ENCODE measurements at regions not wholly inside any gene's neighbourhood (a gene's known extent, or its start where the extent isn't known, plus 50 kb on each side); places are given as distances from the start of the nearest gene placed in this dataset.

GRCh38 chr7:81331061-81332018, 412.5 kb upstream of the SEMA3C start:
- no peaks in the 10 kb centered on the region for H3K36me3 ChIP-seq (ENCODE audit: control insufficient read depth, insufficient read depth, low read length)
- no peak overlapping the region for H3K4me3 ChIP-seq (ENCODE audit: low read length)
- no CpG with 5 or more reads among the region's 1 CpG for WGBS (ENCODE audit: insufficient coverage, low lambda C conversion rate)
- peaks cover 3% of the 10 kb centered on the region for H3K9me3 ChIP-seq (ENCODE audit: control insufficient read depth, low read depth, low read length)
- H3K4me1 ChIP-seq (ENCODE audit: control insufficient read depth, insufficient read depth, low read length), result no peaks in the 10 kb centered on the region
- H3K27ac ChIP-seq (ENCODE audit: low read length), result no peak overlapping the region
- peak in 1 of 2 donors; percentile 3 for DNase-seq
- H3K27me3 ChIP-seq (ENCODE audit: control insufficient read depth, insufficient read depth, low read length), result no peaks in the 10 kb centered on the region

GRCh38 chr7:81330108-81330507, 411.3 kb upstream of the SEMA3C start:
- no peak for DNase-seq
- 100% methylated on average over 1 of the region's 1 CpG for WGBS (ENCODE audit: insufficient coverage, low lambda C conversion rate)
- H3K4me3 ChIP-seq (ENCODE audit: low read length), result no peak overlapping the region
- H3K27ac ChIP-seq (ENCODE audit: low read length), result no peak overlapping the region
- H3K9me3 ChIP-seq (ENCODE audit: control insufficient read depth, low read depth, low read length), result peaks cover 3% of the 10 kb centered on the region
- no peaks in the 10 kb centered on the region for H3K4me1 ChIP-seq (ENCODE audit: control insufficient read depth, insufficient read depth, low read length)
- H3K27me3 ChIP-seq (ENCODE audit: control insufficient read depth, insufficient read depth, low read length), result no peaks in the 10 kb centered on the region
- no peaks in the 10 kb centered on the region for H3K36me3 ChIP-seq (ENCODE audit: control insufficient read depth, insufficient read depth, low read length)

GRCh38 chr7:81327468-81328266, 408.8 kb upstream of the SEMA3C start:
- H3K9me3 ChIP-seq (ENCODE audit: control insufficient read depth, low read depth, low read length), result no peaks in the 10 kb centered on the region
- no peaks in the 10 kb centered on the region for H3K4me1 ChIP-seq (ENCODE audit: control insufficient read depth, insufficient read depth, low read length)
- H3K36me3 ChIP-seq (ENCODE audit: control insufficient read depth, insufficient read depth, low read length), result no peaks in the 10 kb centered on the region
- no peak overlapping the region for H3K27ac ChIP-seq (ENCODE audit: low read length)
- no peaks in the 10 kb centered on the region for H3K27me3 ChIP-seq (ENCODE audit: control insufficient read depth, insufficient read depth, low read length)
- WGBS (ENCODE audit: insufficient coverage, low lambda C conversion rate), result 93% methylated on average over 2 of the region's 4 CpGs
- DNase-seq, result no peak
- H3K4me3 ChIP-seq (ENCODE audit: low read length), result no peak overlapping the region

GRCh38 chr7:81321949-81322348, 403.1 kb upstream of the SEMA3C start:
- H3K9me3 ChIP-seq (ENCODE audit: control insufficient read depth, low read depth, low read length), result no peaks in the 10 kb centered on the region
- no CpG with 5 or more reads among the region's 1 CpG for WGBS (ENCODE audit: insufficient coverage, low lambda C conversion rate)
- H3K27me3 ChIP-seq (ENCODE audit: control insufficient read depth, insufficient read depth, low read length), result no peaks in the 10 kb centered on the region
- no peak overlapping the region for H3K4me3 ChIP-seq (ENCODE audit: low read length)
- H3K36me3 ChIP-seq (ENCODE audit: control insufficient read depth, insufficient read depth, low read length), result no peaks in the 10 kb centered on the region
- no peak for DNase-seq
- no peak overlapping the region for H3K27ac ChIP-seq (ENCODE audit: low read length)
- H3K4me1 ChIP-seq (ENCODE audit: control insufficient read depth, insufficient read depth, low read length), result no peaks in the 10 kb centered on the region

GRCh38 chr7:81317741-81318140, 398.9 kb upstream of the SEMA3C start:
- Histone ChIP-seq H3K36me3 (ENCODE audit: control insufficient read depth, insufficient read depth, low read length) (no peaks in the 10 kb centered on the region), H3K27ac (ENCODE audit: low read length) (no peak overlapping the region), H3K4me1 (ENCODE audit: control insufficient read depth, insufficient read depth, low read length) (no peaks in the 10 kb centered on the region), H3K4me3 (ENCODE audit: low read length) (no peak overlapping the region), H3K27me3 (ENCODE audit: control insufficient read depth, insufficient read depth, low read length) (no peaks in the 10 kb centered on the region), H3K9me3 (ENCODE audit: control insufficient read depth, low read depth, low read length) (no peaks in the 10 kb centered on the region)
- DNase-seq, result no peak
- 100% methylated on average over 1 of the region's 3 CpGs for WGBS (ENCODE audit: insufficient coverage, low lambda C conversion rate)

- Histone ChIP-seq H3K4me1 (ENCODE audit: control insufficient read depth, insufficient read depth, low read length) (no peaks in the 10 kb centered on the region), H3K36me3 (ENCODE audit: control insufficient read depth, insufficient read depth, low read length) (no peaks in the 10 kb centered on the region), H3K4me3 (ENCODE audit: low read length) (no peak overlapping the region), H3K27me3 (ENCODE audit: control insufficient read depth, insufficient read depth, low read length) (no peaks in the 10 kb centered on the region), H3K27ac (ENCODE audit: low read length) (no peak overlapping the region), H3K9me3 (ENCODE audit: control insufficient read depth, low read depth, low read length) (no peaks in the 10 kb centered on the region)
- 80% methylated on average over 1 of the region's 2 CpGs for WGBS (ENCODE audit: insufficient coverage, low lambda C conversion rate)
- no peak for DNase-seq
These were observed 389.9 kb upstream of the SEMA3C start for GRCh38 chr7:81308643-81309322.

- Histone ChIP-seq H3K4me1 (ENCODE audit: control insufficient read depth, insufficient read depth, low read length) (peaks cover 12% of the 10 kb centered on the region), H3K27me3 (ENCODE audit: control insufficient read depth, insufficient read depth, low read length) (no peaks in the 10 kb centered on the region), H3K27ac (ENCODE audit: low read length) (peak overlapping the region; percentile 2), H3K36me3 (ENCODE audit: control insufficient read depth, insufficient read depth, low read length) (no peaks in the 10 kb centered on the region), H3K9me3 (ENCODE audit: control insufficient read depth, low read depth, low read length) (no peaks in the 10 kb centered on the region), H3K4me3 (ENCODE audit: low read length) (no peak overlapping the region)
- DNase-seq, result peak; percentile 26 to 60
- WGBS (ENCODE audit: insufficient coverage, low lambda C conversion rate), result no CpG with 5 or more reads among the region's 2 CpGs
These were observed 383.0 kb upstream of the SEMA3C start for GRCh38 chr7:81301815-81302214.

- Histone ChIP-seq H3K36me3 (ENCODE audit: control insufficient read depth, insufficient read depth, low read length) (no peaks in the 10 kb centered on the region), H3K9me3 (ENCODE audit: control insufficient read depth, low read depth, low read length) (no peaks in the 10 kb centered on the region), H3K27ac (ENCODE audit: low read length) (peak overlapping the region; percentile 9), H3K27me3 (ENCODE audit: control insufficient read depth, insufficient read depth, low read length) (no peaks in the 10 kb centered on the region), H3K4me3 (ENCODE audit: low read length) (no peak overlapping the region), H3K4me1 (ENCODE audit: control insufficient read depth, insufficient read depth, low read length) (peaks cover 17% of the 10 kb centered on the region)
- DNase-seq, result no peak
- WGBS (ENCODE audit: insufficient coverage, low lambda C conversion rate), result 17% methylated on average over 1 of the region's 3 CpGs
These were observed 381.9 kb upstream of the SEMA3C start for GRCh38 chr7:81300753-81301152.

- no peaks in the 10 kb centered on the region for H3K36me3 ChIP-seq (ENCODE audit: control insufficient read depth, insufficient read depth, low read length)
- H3K4me3 ChIP-seq (ENCODE audit: low read length), result no peak overlapping the region
- WGBS (ENCODE audit: insufficient coverage, low lambda C conversion rate), result 72% methylated on average over 2 of the region's 3 CpGs
- peaks cover 3% of the 10 kb centered on the region for H3K9me3 ChIP-seq (ENCODE audit: control insufficient read depth, low read depth, low read length)
- DNase-seq, result no peak
- peak overlapping the region; percentile 56 for H3K27ac ChIP-seq (ENCODE audit: low read length)
- H3K4me1 ChIP-seq (ENCODE audit: control insufficient read depth, insufficient read depth, low read length), result peaks cover 17% of the 10 kb centered on the region
- H3K27me3 ChIP-seq (ENCODE audit: control insufficient read depth, insufficient read depth, low read length), result no peaks in the 10 kb centered on the region
These were observed 380.9 kb upstream of the SEMA3C start for GRCh38 chr7:81299711-81300110.
